GM19025 (cell line): ENCODE measurements at regions not wholly inside any gene's neighbourhood (a gene's known extent, or its start where the extent isn't known, plus 50 kb on each side); places are given as distances from the start of the nearest gene placed in this dataset.
"Not testable (repeated sequence)": the region's sequence is repeated elsewhere in the genome, so short reads cannot be mapped to it uniquely, and the experiment has no call there.

Experiments used
- ATAC-seq: cut with Tn5 transposase; IDR thresholded peaks from one replicate; pipeline ENCODE4 v1.9.1; 2021; ENCODE audit warnings: mild to moderate bottlenecking, low read depth, moderate library complexity; ENCODE audit not compliant: unreplicated experiment

- ATAC-seq = no peak
These were observed 663.3 kb downstream of the RFPL4B start for GRCh38 chr6:113010196-113010989.

- ATAC-seq = no peak
These were observed 664.3 kb downstream of the RFPL4B start for GRCh38 chr6:113011389-113011788.

GRCh38 chr6:113011801-113012200 lies 664.7 kb downstream of the RFPL4B start:
- no peak for ATAC-seq

GRCh38 chr6:113015249-113015648 lies 668.1 kb downstream of the RFPL4B start:
- no peak for ATAC-seq

- no peak for ATAC-seq
These were observed 670.2 kb downstream of the RFPL4B start for GRCh38 chr6:113017353-113017752.

GRCh38 chr6:113018351-113019151 lies 671.4 kb downstream of the RFPL4B start:
- no peak for ATAC-seq

GRCh38 chr6:113019176-113019575 lies 672.0 kb downstream of the RFPL4B start:
- no peak for ATAC-seq

- ATAC-seq = no peak
These were observed 680.6 kb downstream of the RFPL4B start for GRCh38 chr6:113027780-113028179.

- ATAC-seq = not testable (repeated sequence)
These were observed 682.0 kb downstream of the RFPL4B start for GRCh38 chr6:113029161-113029560.

- no peak for ATAC-seq
These were observed 684.6 kb downstream of the RFPL4B start for GRCh38 chr6:113031591-113032238.

GRCh38 chr6:113039005-113039404 lies 691.9 kb downstream of the RFPL4B start:
- no peak for ATAC-seq

- ATAC-seq = no peak
These were observed 700.0 kb downstream of the RFPL4B start for GRCh38 chr6:113047148-113047547.

- ATAC-seq = no peak
These were observed 700.8 kb downstream of the RFPL4B start for GRCh38 chr6:113047932-113048331.

GRCh38 chr6:113048741-113049140 lies 701.6 kb downstream of the RFPL4B start:
- ATAC-seq = no peak

GRCh38 chr6:113049190-113049589 lies 702.1 kb downstream of the RFPL4B start:
- ATAC-seq = no peak

- ATAC-seq = no peak
These were observed 703.1 kb downstream of the RFPL4B start for GRCh38 chr6:113050010-113050858.

- no peak for ATAC-seq
These were observed 703.8 kb downstream of the RFPL4B start for GRCh38 chr6:113050979-113051378.

- ATAC-seq = no peak
These were observed 705.4 kb downstream of the RFPL4B start for GRCh38 chr6:113052506-113052905.

- ATAC-seq = no peak
These were observed 707.9 kb downstream of the RFPL4B start for GRCh38 chr6:113055061-113055460.

- ATAC-seq = no peak
These were observed 708.9 kb downstream of the RFPL4B start for GRCh38 chr6:113055998-113056397.
